Liver (tissue), 3 donors: ENCODE measurements at regions not wholly inside any gene's neighbourhood (a gene's known extent, or its start where the extent isn't known, plus 50 kb on each side); places are given as distances from the start of the nearest gene placed in this dataset.

Experiments used
- ATF3 ChIP-seq: IDR thresholded peaks from 2 replicates; pipeline ENCODE4 v1.6.1; 2016; ENCODE audit warnings: antibody characterized with exemption
- CTCF ChIP-seq: fragments of 150-350 bp; IDR thresholded peaks from 2 replicates; pipeline ENCODE4 v1.5.1; 2017; ENCODE audit warnings: improper control_type of control experiment, low read depth, low read length; ENCODE audit not compliant: missing input control
- EGR1 ChIP-seq, 2 donors: IDR thresholded peaks; 2 replicates each; pipeline ENCODE4 v1.6.1; 2016 to 2018; ENCODE audit warnings: antibody characterized with exemption in 2 of 2, low read depth in 2 of 2
- FOXA1 ChIP-seq: IDR thresholded peaks from 2 replicates; pipeline ENCODE4 v1.6.1; 2016; ENCODE audit warnings: antibody characterized with exemption
- GABPA ChIP-seq, 2 donors: IDR thresholded peaks in 1 of 2; conservative IDR thresholded peaks in 1 of 2; 2 replicates each; pipeline ENCODE4 v1.6.1; 2016; ENCODE audit warnings: antibody characterized with exemption in 2 of 2, mild to moderate bottlenecking in 1 of 2, moderate library complexity in 1 of 2
- JUND ChIP-seq, 2 donors: IDR thresholded peaks; 2 replicates each; pipeline ENCODE4 v1.6.1; 2016; ENCODE audit warnings: antibody characterized with exemption in 2 of 2
- MAX ChIP-seq: IDR thresholded peaks from 2 replicates; pipeline ENCODE4 v1.6.1; 2016; ENCODE audit warnings: antibody characterized with exemption
- RAD21 ChIP-seq, 2 donors: IDR thresholded peaks; 2 replicates each; pipeline ENCODE4 v1.6.1; 2016; ENCODE audit warnings: antibody characterized with exemption in 2 of 2, mild to moderate bottlenecking in 2 of 2
- REST ChIP-seq: IDR thresholded peaks from 2 replicates; pipeline ENCODE4 v1.6.1; 2016; ENCODE audit warnings: antibody characterized with exemption, mild to moderate bottlenecking
- RXRA ChIP-seq, 2 donors: IDR thresholded peaks; 2 replicates each; pipeline ENCODE4 v1.6.1; 2017 to 2018; ENCODE audit warnings: antibody characterized with exemption in 2 of 2, mild to moderate bottlenecking in 1 of 2
- SP1 ChIP-seq: IDR thresholded peaks from 2 replicates; pipeline ENCODE4 v1.6.1; 2018; ENCODE audit warnings: antibody characterized with exemption, mild to moderate bottlenecking
- TAF1 ChIP-seq: conservative IDR thresholded peaks from 2 replicates; pipeline ENCODE4 v1.6.1; 2016; ENCODE audit warnings: antibody characterized with exemption, mild to moderate bottlenecking
- YY1 ChIP-seq: IDR thresholded peaks from 2 replicates; pipeline ENCODE4 v1.6.1; 2016; ENCODE audit warnings: antibody characterized with exemption, mild to moderate bottlenecking
- donor health status: healthy.
- donor health status: healthy.

- no peak for TF ChIP-seq CTCF
- TF ChIP-seq ATF3 = no peak
- no peak for TF ChIP-seq FOXA1
- TF ChIP-seq YY1 = no peak
- no peak for TF ChIP-seq TAF1
- TF ChIP-seq MAX = no peak
- no peak for TF ChIP-seq JUND (IDR thresholded peaks at IDR 0.05)
- TF ChIP-seq RAD21 (IDR thresholded peaks at IDR 0.05) = no peak
- no peak for TF ChIP-seq RXRA (IDR thresholded peaks at IDR 0.05)
- TF ChIP-seq REST = no peak
- no peak for TF ChIP-seq SP1
- TF ChIP-seq GABPA (IDR thresholded peaks at IDR 0.05 in 1 of 2, conservative IDR thresholded peaks at IDR 0.05 in 1 of 2) = no peak
- TF ChIP-seq EGR1 (IDR thresholded peaks at IDR 0.05; ENCODE audit: low read depth in 2 of 2) = no peak
Measured at GRCh38 chr7:38002689-38003088, 82.2 kb downstream of the EPDR1 start.
